Stimulated activated CD4-positive, alpha-beta T cell treated with anti-CD3 and anti-CD28 coated beads, Interleukin-1b, Interleukin-23, amount 100 ng/mL, for 48 hours (primary cell): ENCODE measurements at regions not wholly inside any gene's neighbourhood (a gene's known extent, or its start where the extent isn't known, plus 50 kb on each side); places are given as distances from the start of the nearest gene placed in this dataset.

Experiments used
- DNase-seq: peaks from one replicate; pipeline ENCODE4 v3.0.0-alpha.2; 2020

DNA sequence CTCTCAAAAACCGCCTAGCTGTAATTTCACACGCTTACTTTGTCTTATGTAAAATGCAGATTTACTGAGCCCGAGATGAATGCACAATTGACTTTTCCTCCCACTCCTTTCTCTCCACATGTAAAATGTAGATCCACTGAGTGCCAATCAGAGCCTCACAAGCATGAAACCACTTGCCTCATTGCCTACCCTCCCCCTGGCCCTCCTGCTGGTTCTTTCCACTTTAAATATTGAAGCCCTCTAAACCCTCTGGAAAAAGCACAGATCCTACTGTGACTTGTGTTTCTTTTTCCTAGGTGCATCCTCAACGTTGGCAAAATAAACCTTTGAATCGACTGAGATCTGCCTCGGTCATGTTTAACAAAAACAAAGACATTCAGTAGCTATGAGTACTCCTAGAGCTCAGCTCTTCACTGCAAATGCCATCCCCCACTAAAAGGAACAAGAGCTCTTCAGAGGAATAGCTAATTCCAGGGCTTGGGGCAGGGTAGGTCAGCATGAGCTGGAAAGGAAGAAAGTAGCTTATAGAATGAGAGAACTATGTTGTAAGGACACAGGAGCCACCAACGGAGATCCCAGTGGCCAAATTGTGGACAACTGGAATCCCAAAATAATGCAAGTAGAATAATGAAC, 365.5 kb upstream of the RUNX1 start:
- DNase-seq: no peak

GRCh38 chr21:35414056-35414455, 365.0 kb upstream of the RUNX1 start:
- no peak for DNase-seq

- DNase-seq: no peak
Observed at GRCh38 chr21:35412231-35412630, 363.1 kb upstream of the RUNX1 start.

- DNase-seq: no peak
Observed at GRCh38 chr21:35411434-35411833, 362.3 kb upstream of the RUNX1 start.

- no peak for DNase-seq
Observed at GRCh38 chr21:35410656-35411055, 361.6 kb upstream of the RUNX1 start.

DNA sequence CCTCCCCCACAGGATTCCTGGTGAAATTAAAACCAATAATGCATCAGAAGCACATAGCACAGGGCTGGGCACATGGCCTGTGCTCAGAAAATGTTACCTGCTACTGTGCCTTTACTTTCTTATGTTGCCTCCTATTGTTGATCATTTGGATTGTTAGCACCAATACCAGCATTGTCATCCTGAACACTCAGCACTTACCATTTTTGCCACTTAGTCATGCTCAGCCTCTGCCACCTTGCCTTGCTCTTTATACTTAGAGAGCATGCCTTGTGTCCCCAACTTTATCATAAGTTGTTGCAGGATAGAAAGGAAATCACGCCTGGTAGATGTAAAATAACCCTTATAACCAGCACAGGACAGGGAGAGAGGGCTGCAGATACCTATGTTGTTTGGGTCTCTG, 361.0 kb upstream of the RUNX1 start:
- DNase-seq: no peak

- no peak for DNase-seq
Observed at GRCh38 chr21:35408401-35408800, 359.3 kb upstream of the RUNX1 start.

DNA sequence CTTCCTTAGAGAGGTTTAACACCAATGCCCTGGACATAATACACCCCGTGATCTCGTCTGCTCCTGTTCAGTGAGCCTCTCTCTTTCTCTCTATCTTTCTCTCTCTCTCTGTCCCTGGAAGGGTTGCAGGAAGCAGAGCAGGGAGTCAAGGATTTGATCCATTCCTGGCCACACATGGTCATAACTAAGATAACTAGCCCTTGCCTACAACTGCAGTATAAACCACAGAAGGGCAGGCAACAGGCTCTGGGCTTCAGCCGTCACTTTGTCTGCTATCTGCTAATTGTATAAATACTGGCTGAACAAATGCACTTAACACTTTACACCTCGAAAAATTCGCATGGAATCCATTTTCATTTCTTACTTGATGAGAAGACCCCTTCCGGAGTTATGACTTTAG, 357.5 kb upstream of the RUNX1 start:
- DNase-seq: no peak

GRCh38 chr21:35405981-35406380, 356.9 kb upstream of the RUNX1 start:
- no peak for DNase-seq

GRCh38 chr21:35404247-35404646, 355.1 kb upstream of the RUNX1 start:
- no peak for DNase-seq

GRCh38 chr21:35402061-35402460, 353.0 kb upstream of the RUNX1 start:
- DNase-seq: no peak

GRCh38 chr21:35401476-35401875, 352.4 kb upstream of the RUNX1 start:
- no peak for DNase-seq

DNA sequence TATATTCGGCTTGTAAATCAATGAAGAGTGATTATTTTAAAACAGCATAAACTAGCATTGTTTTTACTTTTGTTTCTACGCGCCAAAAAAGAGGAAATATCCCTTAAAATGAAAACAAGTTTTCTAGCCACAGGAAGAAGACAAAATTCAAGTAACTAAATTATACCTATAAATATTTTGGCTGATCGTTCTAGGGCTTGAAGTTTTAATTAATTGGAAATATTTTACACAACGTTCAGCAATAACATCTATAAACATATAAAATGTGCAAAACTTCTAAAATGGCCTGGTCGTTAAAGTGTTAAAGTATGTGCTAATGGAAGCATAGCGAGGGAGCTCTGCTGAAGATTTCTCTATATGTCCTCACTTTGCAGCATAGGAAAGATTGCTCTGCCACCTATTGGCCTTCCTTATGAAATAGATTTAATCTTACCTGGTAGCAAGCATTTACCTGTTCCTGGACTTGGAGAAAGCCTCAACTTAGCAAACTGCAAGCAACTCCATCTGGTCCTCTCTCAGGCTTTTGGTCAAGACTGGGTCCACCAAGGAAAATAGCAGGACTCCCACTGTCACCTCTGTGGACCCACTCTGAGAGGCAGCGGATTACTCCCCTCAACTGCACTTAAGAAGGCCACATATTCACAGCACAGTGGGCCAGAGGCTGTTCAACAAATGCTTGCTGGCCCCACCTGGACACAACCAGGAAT, 351.3 kb upstream of the RUNX1 start:
- peak; percentile 18 for DNase-seq

GRCh38 chr21:35399706-35400105, 350.6 kb upstream of the RUNX1 start:
- no peak for DNase-seq

DNA sequence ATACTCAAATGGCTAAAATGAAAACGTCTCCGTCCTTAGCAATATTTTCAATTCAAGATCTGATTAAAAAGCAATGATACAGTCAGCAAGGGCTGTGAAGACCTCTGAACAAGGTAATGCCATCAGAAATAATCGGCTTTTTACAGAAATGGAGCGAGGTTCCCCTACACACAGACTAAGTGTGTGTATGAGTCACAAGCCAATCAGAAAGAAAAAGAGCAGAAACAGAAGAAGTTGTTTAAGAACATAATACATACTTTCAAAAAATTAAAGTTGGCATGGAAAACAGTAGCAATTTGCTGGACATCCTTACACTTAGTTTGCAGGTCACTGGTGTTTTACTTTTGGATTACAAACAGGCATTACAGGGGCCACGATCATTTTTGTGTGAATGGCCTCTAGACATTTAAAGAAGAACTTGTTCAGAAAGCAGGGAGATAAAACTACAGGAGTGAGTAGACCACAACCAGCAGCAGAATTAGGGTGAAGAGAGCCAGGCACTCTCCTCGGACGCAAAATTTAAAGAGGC, 350.0 kb upstream of the RUNX1 start:
- DNase-seq: no peak

DNA sequence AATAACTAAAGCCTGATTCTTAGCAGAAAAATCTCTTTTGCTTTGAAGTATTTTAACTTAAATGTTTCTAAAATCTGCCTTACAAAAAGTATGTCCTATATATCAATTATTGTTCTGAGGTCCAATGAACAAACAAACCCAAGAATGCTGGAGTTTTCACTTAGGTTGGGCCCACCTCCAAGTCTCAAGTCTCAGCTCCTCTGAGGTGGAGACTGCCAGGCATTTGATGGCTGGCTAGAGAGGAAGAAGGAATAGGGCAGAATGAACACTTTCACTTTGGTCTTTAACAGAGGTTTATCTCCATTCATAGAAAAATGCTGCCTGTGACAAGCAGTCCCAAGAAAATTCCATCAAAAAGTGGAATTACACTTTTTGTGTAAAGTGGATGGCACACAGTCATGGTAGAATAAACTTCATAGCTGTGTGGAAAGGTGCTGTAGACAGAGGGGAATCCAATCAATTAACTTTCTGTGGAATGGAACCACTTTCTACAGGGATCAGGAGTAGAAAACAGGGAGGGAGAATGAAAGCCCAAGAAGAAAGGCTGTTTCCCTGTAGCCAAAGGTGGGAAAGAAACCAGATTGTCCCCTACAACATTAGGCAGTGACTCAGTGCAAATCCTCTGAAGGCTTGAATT, 349.4 kb upstream of the RUNX1 start:
- no peak for DNase-seq

- DNase-seq: no peak
Observed at GRCh38 chr21:35397781-35398180, 348.7 kb upstream of the RUNX1 start.

DNA sequence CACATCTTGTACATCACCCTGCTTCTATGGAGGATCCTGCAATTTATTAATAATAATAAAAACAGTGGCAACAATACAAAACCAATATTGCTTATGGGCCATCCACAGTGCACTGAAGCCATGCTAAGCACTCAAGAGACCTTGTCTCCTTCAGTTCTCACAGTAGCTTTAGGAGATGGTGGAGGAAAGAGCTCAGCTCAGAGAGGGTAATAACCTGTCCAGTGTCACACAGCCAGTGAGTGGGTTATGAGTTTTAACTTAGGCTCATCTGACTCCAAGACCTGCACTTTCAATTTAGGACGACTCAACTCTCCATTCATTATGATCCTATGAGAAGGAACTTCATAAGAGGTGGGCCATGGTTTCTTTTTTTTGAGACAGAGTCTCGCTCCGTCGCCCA, 347.6 kb upstream of the RUNX1 start:
- DNase-seq: no peak

- no peak for DNase-seq
Observed at GRCh38 chr21:35395728-35396127, 346.6 kb upstream of the RUNX1 start.

DNA sequence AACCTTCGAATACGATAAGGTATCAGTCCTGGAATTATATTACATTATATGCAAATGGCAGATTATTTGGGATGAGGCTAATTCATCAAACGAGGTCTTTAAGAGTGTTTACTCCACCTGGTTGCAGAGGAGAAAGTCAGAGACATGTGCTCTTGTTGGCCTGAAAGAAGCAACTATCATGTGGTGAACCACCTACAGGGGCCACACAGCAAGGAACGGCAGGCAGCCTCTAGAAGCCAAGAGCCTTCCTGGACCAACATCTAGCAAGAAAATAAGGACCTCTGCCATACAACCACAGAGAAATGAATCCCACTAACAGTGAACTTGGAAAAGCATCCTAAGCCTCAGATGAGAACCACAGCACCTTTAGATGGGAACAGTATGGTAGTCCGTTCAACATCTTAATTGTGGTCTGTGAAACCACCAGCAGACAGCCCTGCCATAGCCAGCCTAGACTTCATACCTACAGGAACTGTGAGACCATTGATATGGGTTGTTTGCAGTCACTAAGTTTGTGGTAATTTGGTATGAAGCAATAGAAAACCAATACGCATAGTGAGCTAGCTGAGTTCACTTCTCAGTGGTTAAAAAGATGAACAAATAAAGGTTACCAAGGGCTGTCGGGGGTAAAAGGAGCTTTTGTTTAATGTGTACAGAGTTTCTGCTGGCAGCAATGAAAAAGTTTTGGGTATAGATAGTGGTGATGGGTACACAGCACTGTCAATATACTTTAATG, 345.7 kb upstream of the RUNX1 start:
- no peak for DNase-seq

DNA sequence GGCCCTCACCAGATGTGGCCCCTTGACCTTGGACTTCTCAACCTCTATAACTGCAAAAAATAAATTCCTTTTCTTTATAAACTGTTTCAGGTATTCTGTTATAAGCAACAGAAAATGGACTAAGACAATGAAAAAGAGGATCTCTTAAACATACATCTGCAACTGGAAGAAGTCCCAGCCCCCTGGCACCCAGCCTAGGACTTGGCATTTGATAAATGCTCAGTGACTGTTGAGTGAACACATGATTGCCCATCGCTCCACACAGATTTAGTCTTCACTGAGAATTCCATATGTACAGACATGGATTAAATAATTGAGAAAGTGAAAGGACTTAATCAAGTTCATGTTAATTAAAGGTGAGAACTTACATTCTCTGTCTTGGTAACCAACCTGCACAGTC, 344.9 kb upstream of the RUNX1 start:
- no peak for DNase-seq

DNA sequence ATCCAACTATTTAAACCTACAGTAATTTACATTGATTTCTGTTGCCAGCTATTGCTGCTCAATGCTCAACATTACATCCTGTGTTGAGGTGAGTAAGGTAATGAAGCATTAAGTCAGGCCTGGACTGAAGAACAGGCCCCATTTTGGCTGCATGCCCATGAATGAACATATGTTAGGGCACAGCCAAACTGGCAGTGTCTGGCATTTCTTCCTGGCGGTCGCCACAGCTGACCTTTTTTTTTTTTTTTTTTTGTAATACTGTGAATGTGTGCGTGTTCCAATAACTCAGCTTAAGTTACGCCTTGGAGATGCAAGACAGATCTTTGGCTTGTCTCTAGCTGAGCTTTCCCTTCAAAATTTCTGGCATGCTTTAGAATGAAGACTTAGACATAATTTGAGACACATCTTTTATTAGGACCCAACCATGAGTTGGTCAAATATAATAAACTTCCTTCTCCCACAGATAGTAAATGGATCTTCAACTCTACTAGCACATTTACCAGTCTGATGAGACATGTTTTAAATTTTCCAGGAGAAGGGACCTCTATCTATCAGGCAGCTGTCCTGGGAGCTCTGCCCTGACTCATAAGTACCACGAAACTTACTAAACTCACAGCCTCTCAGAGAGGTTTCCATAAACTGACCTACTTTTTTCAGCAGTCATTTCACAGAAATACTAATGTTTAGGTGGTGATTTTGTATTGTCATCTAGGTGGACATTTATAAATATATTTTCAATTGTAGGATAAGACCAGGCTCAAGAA, 341.1 kb upstream of the RUNX1 start:
- no peak for DNase-seq
